ENCODE measurements at regions not wholly inside any gene's neighbourhood (a gene's known extent, or its start where the extent isn't known, plus 50 kb on each side); places are given as distances from the start of the nearest gene placed in this dataset.

- Mint-ChIP-seq H3K4me3 (no peak overlapping the region), H3K4me1 (ENCODE audit: low read depth) (peaks cover 43% of the 10 kb centered on the region), H3K27me3 (no peaks in the 10 kb centered on the region), H3K36me3 (ENCODE audit: low read depth) (no peaks in the 10 kb centered on the region), H3K9me3 (no peaks in the 10 kb centered on the region), H3K27ac (no peak overlapping the region)
- intact Hi-C loops (cut with micrococcal nuclease) = no loop called here
These were observed 69.8 kb upstream of the MAFB start for GRCh38 chr20:40758790-40759189.

DNA sequence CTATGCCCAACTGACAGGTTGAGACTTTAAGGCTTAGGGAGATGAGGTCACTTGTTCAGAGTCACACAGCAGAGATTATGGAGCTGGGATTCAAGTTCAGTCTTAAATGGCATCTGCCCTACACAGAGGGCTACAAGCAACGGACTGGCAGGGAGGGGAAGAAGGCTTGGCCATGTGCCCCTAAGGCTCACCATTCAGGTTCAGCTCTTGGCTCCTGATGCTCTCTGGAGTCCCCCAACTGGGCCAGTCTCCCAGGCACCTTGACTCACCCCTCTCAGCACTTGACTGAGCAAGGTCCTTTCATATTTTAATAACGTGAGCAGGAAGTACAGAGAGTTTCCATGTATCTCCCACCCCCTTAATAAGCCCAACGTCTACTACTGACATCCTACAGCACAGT lies 71.4 kb upstream of the MAFB start:
- H3K4me1 Mint-ChIP-seq (ENCODE audit: low read depth) = peaks cover 32% of the 10 kb centered on the region
- H3K27me3 Mint-ChIP-seq = no peaks in the 10 kb centered on the region
- H3K9me3 Mint-ChIP-seq = no peaks in the 10 kb centered on the region
- no peak overlapping the region for H3K4me3 Mint-ChIP-seq
- no peaks in the 10 kb centered on the region for H3K36me3 Mint-ChIP-seq (ENCODE audit: low read depth)
- intact Hi-C loops (cut with micrococcal nuclease) = no loop called here
- no peak overlapping the region for H3K27ac Mint-ChIP-seq

DNA sequence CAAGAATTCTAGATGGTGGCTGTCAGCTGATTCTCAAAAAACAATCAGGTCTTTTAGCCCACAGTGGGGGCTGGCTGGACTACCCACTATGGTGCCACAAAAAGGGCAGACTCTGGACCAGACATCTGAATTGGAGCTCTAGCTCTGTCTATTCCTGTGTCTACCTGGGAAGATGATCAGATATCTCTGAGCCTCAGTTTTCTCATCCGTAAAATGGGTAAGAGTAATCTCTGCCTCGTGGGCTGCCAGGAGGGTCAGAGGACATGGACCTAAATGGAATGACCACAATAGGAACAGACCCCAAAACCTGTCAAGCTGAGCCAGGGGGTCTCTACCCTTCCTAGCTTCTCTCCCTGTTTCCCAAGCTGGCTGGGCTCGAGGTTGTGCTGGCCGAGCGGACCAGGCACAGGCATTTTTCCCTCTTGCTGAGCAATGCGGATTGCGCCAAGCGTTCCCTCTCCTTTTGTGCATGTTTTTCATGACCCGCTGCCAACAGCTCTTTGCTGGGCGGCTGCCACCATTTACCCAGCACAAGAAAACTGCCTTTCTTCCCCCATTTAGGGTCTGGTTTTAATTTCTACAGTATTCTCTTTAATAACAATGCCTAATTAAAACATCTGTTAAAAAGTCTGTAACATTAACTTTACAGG lies 74.7 kb upstream of the MAFB start:
- Mint-ChIP-seq H3K4me3 (no peak overlapping the region), H3K27ac (no peak overlapping the region), H3K27me3 (no peaks in the 10 kb centered on the region), H3K4me1 (ENCODE audit: low read depth) (peaks cover 39% of the 10 kb centered on the region), H3K9me3 (no peaks in the 10 kb centered on the region), H3K36me3 (ENCODE audit: low read depth) (no peaks in the 10 kb centered on the region)
- intact Hi-C loops (cut with micrococcal nuclease) = no loop called here

DNA sequence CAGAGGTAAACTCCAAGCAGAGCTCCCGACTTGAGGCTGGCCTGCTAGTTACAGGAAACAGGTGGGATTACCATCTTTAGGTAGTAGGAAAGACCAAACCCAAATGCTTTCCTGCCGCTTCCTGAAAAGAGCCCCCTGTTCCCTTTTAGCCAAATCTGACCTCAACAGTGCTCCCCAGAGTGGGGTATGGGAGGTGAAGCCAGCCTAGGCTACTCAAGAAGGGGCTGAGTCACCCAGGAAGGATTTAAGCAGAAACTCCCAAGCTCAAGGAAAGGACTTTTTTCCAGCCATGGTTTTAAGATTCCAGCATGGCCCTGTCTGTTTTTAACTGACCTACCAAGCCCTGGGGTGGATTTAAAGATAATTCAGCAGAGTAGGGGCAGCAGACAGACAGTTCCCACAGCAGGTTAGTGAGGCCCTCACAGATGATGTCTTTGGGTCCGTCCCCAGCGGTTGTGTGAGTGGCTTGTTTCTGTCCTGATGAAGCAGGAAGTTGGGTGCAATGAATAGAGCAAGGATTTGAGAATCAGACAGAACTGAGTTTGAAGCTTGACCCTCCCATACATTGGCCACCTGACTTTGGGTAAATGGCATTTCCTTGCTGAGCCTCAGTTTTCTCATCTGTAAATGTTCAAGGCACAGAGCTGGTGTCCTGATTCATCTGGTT lies 76.9 kb upstream of the MAFB start:
- intact Hi-C loops (cut with micrococcal nuclease) = no loop called here
- H3K9me3 Mint-ChIP-seq = no peaks in the 10 kb centered on the region
- no peaks in the 10 kb centered on the region for H3K27me3 Mint-ChIP-seq
- H3K36me3 Mint-ChIP-seq (ENCODE audit: low read depth) = no peaks in the 10 kb centered on the region
- H3K4me1 Mint-ChIP-seq (ENCODE audit: low read depth) = peaks cover 61% of the 10 kb centered on the region
- peak overlapping the region; percentile 18 for H3K27ac Mint-ChIP-seq
- no peak overlapping the region for H3K4me3 Mint-ChIP-seq

- H3K27me3 Mint-ChIP-seq = no peaks in the 10 kb centered on the region
- no peaks in the 10 kb centered on the region for H3K36me3 Mint-ChIP-seq (ENCODE audit: low read depth)
- peaks cover 66% of the 10 kb centered on the region for H3K4me1 Mint-ChIP-seq (ENCODE audit: low read depth)
- H3K9me3 Mint-ChIP-seq = no peaks in the 10 kb centered on the region
- H3K4me3 Mint-ChIP-seq = no peak overlapping the region
- H3K27ac Mint-ChIP-seq = peak overlapping the region; percentile 18
- intact Hi-C loops (cut with micrococcal nuclease) = no loop called here
These were observed 78.0 kb upstream of the MAFB start for GRCh38 chr20:40766790-40767614.

DNA sequence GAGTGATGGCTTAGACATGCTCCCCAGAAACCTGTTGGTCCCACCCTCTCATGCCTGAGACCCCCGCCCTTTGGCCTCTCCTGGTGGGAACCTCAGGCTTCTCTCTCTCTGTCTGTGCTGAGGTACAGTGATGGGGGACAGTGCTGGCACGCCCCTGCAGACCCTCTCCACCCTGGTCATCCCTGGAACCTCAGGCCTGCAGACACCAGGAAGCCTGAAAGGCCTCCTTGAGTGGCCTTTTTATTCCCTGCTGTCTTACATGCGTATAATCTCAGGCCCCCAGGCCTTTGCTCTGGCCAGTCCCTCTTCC lies 78.5 kb upstream of the MAFB start:
- Mint-ChIP-seq H3K9me3 (no peaks in the 10 kb centered on the region), H3K4me1 (ENCODE audit: low read depth) (peaks cover 71% of the 10 kb centered on the region), H3K27ac (no peak overlapping the region), H3K4me3 (no peak overlapping the region), H3K36me3 (ENCODE audit: low read depth) (no peaks in the 10 kb centered on the region), H3K27me3 (no peaks in the 10 kb centered on the region)
- intact Hi-C loops (cut with micrococcal nuclease) = no loop called here

GRCh38 chr20:40768105-40768504 lies 79.1 kb upstream of the MAFB start:
- Mint-ChIP-seq H3K4me3 (no peak overlapping the region), H3K27ac (no peak overlapping the region), H3K4me1 (ENCODE audit: low read depth) (peaks cover 71% of the 10 kb centered on the region), H3K9me3 (no peaks in the 10 kb centered on the region), H3K27me3 (no peaks in the 10 kb centered on the region), H3K36me3 (ENCODE audit: low read depth) (no peaks in the 10 kb centered on the region)
- intact Hi-C loops (cut with micrococcal nuclease) = no loop called here

- Mint-ChIP-seq H3K9me3 (no peaks in the 10 kb centered on the region), H3K4me3 (no peak overlapping the region), H3K4me1 (ENCODE audit: low read depth) (peaks cover 87% of the 10 kb centered on the region), H3K36me3 (ENCODE audit: low read depth) (no peaks in the 10 kb centered on the region), H3K27ac (peak overlapping the region; percentile 72), H3K27me3 (no peaks in the 10 kb centered on the region)
- intact Hi-C loops (cut with micrococcal nuclease) = no loop called here
These were observed 80.7 kb upstream of the MAFB start for GRCh38 chr20:40769677-40770285.

GRCh38 chr20:40770564-40771307 lies 81.7 kb upstream of the MAFB start:
- peaks cover 93% of the 10 kb centered on the region for H3K4me1 Mint-ChIP-seq (ENCODE audit: low read depth)
- intact Hi-C loops (cut with micrococcal nuclease) = no loop called here
- H3K4me3 Mint-ChIP-seq = peak overlapping the region; percentile 35
- peak overlapping the region; percentile 72 for H3K27ac Mint-ChIP-seq
- H3K9me3 Mint-ChIP-seq = no peaks in the 10 kb centered on the region
- no peaks in the 10 kb centered on the region for H3K27me3 Mint-ChIP-seq
- H3K36me3 Mint-ChIP-seq (ENCODE audit: low read depth) = no peaks in the 10 kb centered on the region

DNA sequence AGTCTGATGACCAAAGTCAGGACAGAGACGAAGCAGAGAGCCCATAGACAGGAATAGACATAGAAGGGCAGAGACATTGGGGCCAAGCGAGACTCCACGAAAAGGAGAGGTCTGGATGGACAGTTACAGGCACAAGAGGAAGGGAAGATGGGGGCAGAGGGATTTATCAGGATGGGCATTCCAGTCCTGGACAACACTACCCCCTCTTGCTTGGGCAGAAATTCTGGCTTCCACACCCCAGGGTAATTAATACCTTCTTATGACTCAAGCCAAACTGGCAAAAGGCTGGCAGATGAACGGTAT lies 82.2 kb upstream of the MAFB start:
- Mint-ChIP-seq H3K27ac (peak overlapping the region; percentile 72), H3K4me1 (ENCODE audit: low read depth) (peaks cover 93% of the 10 kb centered on the region), H3K36me3 (ENCODE audit: low read depth) (no peaks in the 10 kb centered on the region), H3K4me3 (no peak overlapping the region), H3K27me3 (no peaks in the 10 kb centered on the region), H3K9me3 (no peaks in the 10 kb centered on the region)
- intact Hi-C loops (cut with micrococcal nuclease) = no loop called here

- Mint-ChIP-seq H3K27ac (peak overlapping the region; percentile 72), H3K9me3 (no peaks in the 10 kb centered on the region), H3K4me3 (no peak overlapping the region), H3K27me3 (no peaks in the 10 kb centered on the region), H3K4me1 (ENCODE audit: low read depth) (peaks cover 93% of the 10 kb centered on the region), H3K36me3 (ENCODE audit: low read depth) (no peaks in the 10 kb centered on the region)
- intact Hi-C loops (cut with micrococcal nuclease) = no loop called here
These were observed 82.9 kb upstream of the MAFB start for GRCh38 chr20:40771848-40772511.

GRCh38 chr20:40773376-40773775 lies 84.3 kb upstream of the MAFB start:
- Mint-ChIP-seq H3K27me3 (no peaks in the 10 kb centered on the region), H3K36me3 (ENCODE audit: low read depth) (no peaks in the 10 kb centered on the region), H3K9me3 (no peaks in the 10 kb centered on the region), H3K4me3 (no peak overlapping the region), H3K4me1 (ENCODE audit: low read depth) (peaks cover 94% of the 10 kb centered on the region), H3K27ac (peak overlapping the region; percentile 20)
- intact Hi-C loops (cut with micrococcal nuclease) = no loop called here

GRCh38 chr20:40774252-40774651 lies 85.2 kb upstream of the MAFB start:
- no peaks in the 10 kb centered on the region for H3K9me3 Mint-ChIP-seq
- peaks cover 96% of the 10 kb centered on the region for H3K4me1 Mint-ChIP-seq (ENCODE audit: low read depth)

More at GRCh38 chr20:40774252-40774651, 85.2 kb upstream of the MAFB start:
- H3K36me3 Mint-ChIP-seq (ENCODE audit: low read depth) = no peaks in the 10 kb centered on the region
- intact Hi-C loops (cut with micrococcal nuclease) = no loop called here
- H3K27ac Mint-ChIP-seq = peak overlapping the region; percentile 20
- no peak overlapping the region for H3K4me3 Mint-ChIP-seq
- no peaks in the 10 kb centered on the region for H3K27me3 Mint-ChIP-seq

Data from dendritic cell treated with granulocyte-macrophage colony-stimulating factor and Interleukin-4, amounts not matched to agents 40 ng/mL and 50 ng/mL, for 4 days (primary cell).